GM12878 (cell line): ENCODE measurements at regions not wholly inside any gene's neighbourhood (a gene's known extent, or its start where the extent isn't known, plus 50 kb on each side); places are given as distances from the start of the nearest gene placed in this dataset.

Experiments used
- ATAC-seq: fragments of 200-7000 bp; cut with Tn5 transposase; 3 replicates; pipeline ENCODE4 v1.9.1; 2020; ENCODE audit warnings: mild to moderate bottlenecking, moderate library complexity
- BruUV-seq: library from RNA; stranded (reverse); fragments of 400-500 nt; replicated peaks from 2 replicates; lab custom pipeline; 2021; lab: Mats Ljungman, UMichigan
- CTCF ChIA-PET: fragments of 300-600 bp; sonication (Branson Sonifier 250); formaldehyde crosslinking; extraction: SDS; loops from one replicate; lab custom pipeline; 2021; ENCODE audit warnings: inconsistent platforms; lab: Yijun Ruan, JAX
- POLR2A ChIA-PET: fragments of 350-600 bp; formaldehyde crosslinking; extraction: SDS; loops from one replicate; lab custom pipeline; 2021; ENCODE audit warnings: inconsistent platforms; lab: Charles Lee
- RAD21 ChIA-PET: fragments of 300-600 bp; sonication (Branson Sonifier 250); formaldehyde crosslinking; loops from one replicate; lab custom pipeline; 2023; ENCODE audit warnings: antibody characterized with exemption; ENCODE audit not compliant: unreplicated experiment; lab: Charles Lee
- SMC1A ChIA-PET: fragments of 300-600 bp; sonication (Branson Sonifier 250); formaldehyde crosslinking; loops from one replicate; lab custom pipeline; 2023; ENCODE audit not compliant: unreplicated experiment, uncharacterized antibody; lab: Charles Lee
- DNase-seq: peaks from one replicate; pipeline ENCODE4 v3.0.0-alpha.2; 2011; ENCODE audit warnings: low read depth, low spot score
- FAIRE-seq: peaks from 3 replicates; lab custom pipeline; 2011; peaks lifted over from hg19 to GRCh38; lab: Jason Lieb, UNC
- H2AFZ ChIP-seq: 2 replicates; pipeline ENCODE4 v1.6.0; 2011; ENCODE audit warnings: low read depth, low read length, control low read depth; ENCODE audit not compliant: control insufficient read depth
- H3K27ac ChIP-seq: 2 replicates; pipeline ENCODE4 v1.5.1; 2011; ENCODE audit warnings: control low read depth; ENCODE audit not compliant: control insufficient read depth, insufficient read depth
- H3K27me3 ChIP-seq, 2 experiments: replicated peaks in 1 of 2; 2 replicates each; pipeline versions ENCODE4 v1.6.0 to v1.6.1; 2011; ENCODE audit warnings: low read length in 1 of 2; ENCODE audit not compliant: control insufficient read depth in 2 of 2, insufficient read depth in 2 of 2
- H3K36me3 ChIP-seq, 2 experiments: 2 replicates each; pipeline ENCODE4 v1.5.1; 2011; ENCODE audit warnings: low read length in 1 of 2; ENCODE audit not compliant: control insufficient read depth in 2 of 2, insufficient read depth in 2 of 2
- H3K4me1 ChIP-seq: 2 replicates; pipeline ENCODE4 v1.6.1; 2011; ENCODE audit warnings: mild to moderate bottlenecking, low read length, moderate library complexity, mixed read lengths; ENCODE audit not compliant: control insufficient read depth, insufficient read depth
- H3K4me2 ChIP-seq: 2 replicates; pipeline ENCODE4 v1.6.0; 2011; ENCODE audit warnings: control low read depth; ENCODE audit not compliant: control insufficient read depth, insufficient read depth
- H3K4me3 ChIP-seq: fragments of 200-600 bp; sonication (generic); 2 replicates; pipeline ENCODE4 v1.5.1; 2016
- H3K79me2 ChIP-seq: 2 replicates; pipeline ENCODE4 v1.6.0; 2011; ENCODE audit warnings: low read length; ENCODE audit not compliant: control insufficient read depth, insufficient read depth
- H3K9ac ChIP-seq: 2 replicates; pipeline ENCODE4 v1.8.0; 2011; ENCODE audit warnings: low read length, control low read depth, mixed read lengths; ENCODE audit not compliant: control insufficient read depth, insufficient read depth
- H3K9me3 ChIP-seq: replicated peaks from 3 replicates; pipeline ENCODE4 v1.5.1; 2011; ENCODE audit warnings: mild to moderate bottlenecking, low read length; ENCODE audit not compliant: control insufficient read depth, insufficient read depth
- H4K20me1 ChIP-seq: 2 replicates; pipeline ENCODE4 v1.6.0; 2011; ENCODE audit not compliant: control insufficient read depth, insufficient read depth
- CBFB ChIP-seq: IDR thresholded peaks from 2 replicates; pipeline ENCODE4 v1.6.1; 2016; ENCODE audit warnings: antibody characterized with exemption, low read depth
- NFXL1 ChIP-seq: fragments of 450-650 bp; IDR thresholded peaks from 2 replicates; pipeline ENCODE4 v1.6.1; 2017; ENCODE audit warnings: antibody characterized with exemption, mild to moderate bottlenecking, borderline replicate concordance
- POLR2A ChIP-seq: IDR thresholded peaks from 2 replicates; pipeline ENCODE4 v1.6.1; 2011; ENCODE audit warnings: low read depth, mild to moderate bottlenecking, low read length
- POU2F2 ChIP-seq: IDR thresholded peaks from 3 replicates; pipeline ENCODE4 v1.6.1; 2011; ENCODE audit warnings: low read depth, mild to moderate bottlenecking, low read length, borderline replicate concordance
- RAD21 ChIP-seq: IDR thresholded peaks from 2 replicates; pipeline ENCODE4 v1.6.1; 2011; ENCODE audit warnings: mild to moderate bottlenecking, low read depth, low read length, moderate library complexity; ENCODE audit not compliant: insufficient read depth
- SMC3 ChIP-seq: IDR thresholded peaks from 2 replicates; pipeline ENCODE4 v1.6.1; 2011; ENCODE audit warnings: low read length, improper control_type of control experiment, borderline replicate concordance
- TCF12 ChIP-seq: IDR thresholded peaks from 2 replicates; pipeline ENCODE4 v1.6.1; 2011; ENCODE audit warnings: low read depth, mild to moderate bottlenecking, low read length
- ZNF207 ChIP-seq: fragments of 450-650 bp; IDR thresholded peaks from 2 replicates; pipeline ENCODE4 v1.6.1; 2014; ENCODE audit warnings: antibody characterized with exemption, mild to moderate bottlenecking, borderline replicate concordance
- ZNF24 ChIP-seq: fragments of 450-650 bp; IDR thresholded peaks from 2 replicates; pipeline ENCODE4 v1.6.1; 2017; ENCODE audit warnings: antibody characterized with exemption, mild to moderate bottlenecking
- WGBS: methylation state at CpG from one replicate; pipeline ENCODE4 v1.1.6; 2016; ENCODE audit warnings: low lambda C conversion rate; ENCODE audit not compliant: insufficient replicate concordance, insufficient coverage; ENCODE audit errors: missing lambda C conversion rate; 5-methylcytosine and 5-hydroxymethylcytosine counted together
- in situ Hi-C: fragments of 300-500 bp; cut with MboI; formaldehyde crosslinking; loops from 9 replicates; pipeline ENCODE4 v1.14.3; 2018; ENCODE audit warnings: mixed read lengths
- intact Hi-C: fragments of 100-400 bp; cut with micrococcal nuclease; formaldehyde crosslinking; loops from one replicate; pipeline ENCODE4 v1.14.2; 2022; ENCODE audit not compliant: unreplicated experiment
- TF ChIP-seq, protein P1 (sequence below): fragments of 450-650 bp; IDR thresholded peaks from 2 replicates; pipeline ENCODE4 v1.6.1; 2018; ENCODE audit warnings: borderline replicate concordance, mild to moderate bottlenecking; ENCODE audit not compliant: partially characterized antibody
- TF ChIP-seq, protein P2 (sequence below): IDR thresholded peaks from 2 replicates; pipeline ENCODE4 v1.6.1; 2011; ENCODE audit warnings: low read depth, low read length, improper control_type of control experiment, borderline replicate concordance
- TF ChIP-seq, protein P3 (sequence below): fragments of 450-650 bp; IDR thresholded peaks from 2 replicates; pipeline ENCODE4 v1.6.1; 2017; ENCODE audit warnings: mild to moderate bottlenecking, low read depth, inconsistent platforms; ENCODE audit not compliant: poor library complexity, severe bottlenecking
- TF ChIP-seq, protein P4 (sequence below), 3 experiments: IDR thresholded peaks in 2 of 3; conservative IDR thresholded peaks in 1 of 3; 2 replicates each; pipeline ENCODE4 v1.5.1; 2011; ENCODE audit warnings: low read depth in 3 of 3, low read length in 3 of 3, mild to moderate bottlenecking in 3 of 3, control low read depth in 2 of 3, moderate library complexity in 2 of 3, inconsistent platforms in 1 of 3, mixed read lengths in 1 of 3; ENCODE audit not compliant: control insufficient read depth in 2 of 3, insufficient read depth in 1 of 3; ENCODE audit errors: extremely low read depth in 1 of 3
- TF ChIP-seq, protein P5 (sequence below): fragments of 450-650 bp; IDR thresholded peaks from 2 replicates; pipeline ENCODE4 v1.6.1; 2014; ENCODE audit warnings: mild to moderate bottlenecking

DNA sequence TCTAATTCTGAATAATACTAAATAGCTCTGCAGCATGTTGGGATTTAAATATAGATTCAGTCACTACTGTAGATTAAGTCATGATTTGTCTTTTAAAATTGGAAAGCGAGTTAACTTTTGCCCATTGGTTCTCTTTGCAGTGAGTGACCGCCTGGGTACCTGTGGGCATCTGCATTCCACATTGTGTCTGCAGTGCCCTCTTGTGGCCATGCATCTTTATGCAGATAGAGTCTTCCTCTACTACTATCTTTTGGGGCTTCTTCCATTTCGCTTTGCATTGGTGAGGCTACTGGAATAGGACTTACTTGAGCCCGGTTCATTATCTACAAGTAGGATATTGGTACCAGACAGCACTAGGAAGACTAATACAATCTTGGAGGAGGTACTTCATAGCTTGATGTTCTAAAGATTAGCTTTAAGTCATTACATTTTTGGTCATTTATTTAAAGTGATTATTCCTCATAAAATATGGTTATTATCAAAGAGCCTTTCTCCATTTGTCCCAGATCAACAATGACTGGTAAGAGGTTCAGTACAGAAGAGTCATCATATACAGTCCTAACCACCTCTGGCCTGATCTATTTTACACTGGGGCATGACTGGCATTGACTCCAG, 203.0 kb downstream of the SOCS6 start:
- intact Hi-C loops = loop anchor here (10.0 kb wide), 1 partner anchor 1293 kb away; no protein-coding TSS in a partner anchor
- Histone ChIP-seq H3K36me3 (no peaks in the 10 kb centered on the region), H3K4me2 (no peak overlapping the region), H3K27me3 (no peaks in the 10 kb centered on the region), H2AFZ (no peak overlapping the region), H3K4me1 (no peaks in the 10 kb centered on the region), H3K9ac (no peak overlapping the region), H3K79me2 (no peaks in the 10 kb centered on the region), H3K27ac (no peak overlapping the region), H3K9me3 (no peaks in the 10 kb centered on the region), H3K4me3 (no peak overlapping the region), H4K20me1 (no peaks in the 10 kb centered on the region)
- BruUV-seq = no TSS peak
- FAIRE-seq (peak; percentile 78), ATAC-seq (peak; percentile 96), DNase-seq (no peak)
- WGBS = 9% methylated on average over 4 of the region's 4 CpGs
- in situ Hi-C loops = no loop called here
- CTCF ChIA-PET = interaction anchor here (0.8 to 3.1 kb wide), 21 partner anchors 9 to 294 kb away, joined by 3 to 25 read pairs (median 4); no protein-coding TSS in a partner anchor
- SMC1A ChIA-PET = interaction anchor here (0.8 to 1.7 kb wide), 5 partner anchors 8 to 297 kb away, joined by 3 to 6 read pairs (median 4); no protein-coding TSS in a partner anchor
- TF ChIP-seq ZNF24 (no peak), SMC3 (peak; percentile 31; the same call in 1 of the 2 replicates), RAD21 (peak; percentile 41; the same call in 1 of the 2 replicates), NFXL1 (no peak), POU2F2 (peak; percentile 82; the same call in 1 of the 3 replicates), TCF12 (no peak), ZNF207 (no peak), POLR2A (no peak), CBFB (no peak)
- TF ChIP-seq, protein P1, sequence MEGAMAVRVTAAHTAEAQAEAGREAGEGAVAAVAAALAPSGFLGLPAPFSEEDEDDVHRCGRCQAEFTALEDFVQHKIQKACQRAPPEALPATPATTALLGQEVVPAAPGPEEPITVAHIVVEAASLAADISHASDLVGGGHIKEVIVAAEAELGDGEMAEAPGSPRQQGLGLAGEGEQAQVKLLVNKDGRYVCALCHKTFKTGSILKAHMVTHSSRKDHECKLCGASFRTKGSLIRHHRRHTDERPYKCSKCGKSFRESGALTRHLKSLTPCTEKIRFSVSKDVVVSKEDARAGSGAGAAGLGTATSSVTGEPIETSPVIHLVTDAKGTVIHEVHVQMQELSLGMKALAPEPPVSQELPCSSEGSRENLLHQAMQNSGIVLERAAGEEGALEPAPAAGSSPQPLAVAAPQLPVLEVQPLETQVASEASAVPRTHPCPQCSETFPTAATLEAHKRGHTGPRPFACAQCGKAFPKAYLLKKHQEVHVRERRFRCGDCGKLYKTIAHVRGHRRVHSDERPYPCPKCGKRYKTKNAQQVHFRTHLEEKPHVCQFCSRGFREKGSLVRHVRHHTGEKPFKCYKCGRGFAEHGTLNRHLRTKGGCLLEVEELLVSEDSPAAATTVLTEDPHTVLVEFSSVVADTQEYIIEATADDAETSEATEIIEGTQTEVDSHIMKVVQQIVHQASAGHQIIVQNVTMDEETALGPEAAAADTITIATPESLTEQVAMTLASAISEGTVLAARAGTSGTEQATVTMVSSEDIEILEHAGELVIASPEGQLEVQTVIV = no peak
- TF ChIP-seq, protein P2, sequence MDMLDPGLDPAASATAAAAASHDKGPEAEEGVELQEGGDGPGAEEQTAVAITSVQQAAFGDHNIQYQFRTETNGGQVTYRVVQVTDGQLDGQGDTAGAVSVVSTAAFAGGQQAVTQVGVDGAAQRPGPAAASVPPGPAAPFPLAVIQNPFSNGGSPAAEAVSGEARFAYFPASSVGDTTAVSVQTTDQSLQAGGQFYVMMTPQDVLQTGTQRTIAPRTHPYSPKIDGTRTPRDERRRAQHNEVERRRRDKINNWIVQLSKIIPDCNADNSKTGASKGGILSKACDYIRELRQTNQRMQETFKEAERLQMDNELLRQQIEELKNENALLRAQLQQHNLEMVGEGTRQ = no peak
- TF ChIP-seq, protein P3, sequence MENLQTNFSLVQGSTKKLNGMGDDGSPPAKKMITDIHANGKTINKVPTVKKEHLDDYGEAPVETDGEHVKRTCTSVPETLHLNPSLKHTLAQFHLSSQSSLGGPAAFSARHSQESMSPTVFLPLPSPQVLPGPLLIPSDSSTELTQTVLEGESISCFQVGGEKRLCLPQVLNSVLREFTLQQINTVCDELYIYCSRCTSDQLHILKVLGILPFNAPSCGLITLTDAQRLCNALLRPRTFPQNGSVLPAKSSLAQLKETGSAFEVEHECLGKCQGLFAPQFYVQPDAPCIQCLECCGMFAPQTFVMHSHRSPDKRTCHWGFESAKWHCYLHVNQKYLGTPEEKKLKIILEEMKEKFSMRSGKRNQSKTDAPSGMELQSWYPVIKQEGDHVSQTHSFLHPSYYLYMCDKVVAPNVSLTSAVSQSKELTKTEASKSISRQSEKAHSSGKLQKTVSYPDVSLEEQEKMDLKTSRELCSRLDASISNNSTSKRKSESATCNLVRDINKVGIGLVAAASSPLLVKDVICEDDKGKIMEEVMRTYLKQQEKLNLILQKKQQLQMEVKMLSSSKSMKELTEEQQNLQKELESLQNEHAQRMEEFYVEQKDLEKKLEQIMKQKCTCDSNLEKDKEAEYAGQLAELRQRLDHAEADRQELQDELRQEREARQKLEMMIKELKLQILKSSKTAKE = no peak
- TF ChIP-seq, protein P4, sequence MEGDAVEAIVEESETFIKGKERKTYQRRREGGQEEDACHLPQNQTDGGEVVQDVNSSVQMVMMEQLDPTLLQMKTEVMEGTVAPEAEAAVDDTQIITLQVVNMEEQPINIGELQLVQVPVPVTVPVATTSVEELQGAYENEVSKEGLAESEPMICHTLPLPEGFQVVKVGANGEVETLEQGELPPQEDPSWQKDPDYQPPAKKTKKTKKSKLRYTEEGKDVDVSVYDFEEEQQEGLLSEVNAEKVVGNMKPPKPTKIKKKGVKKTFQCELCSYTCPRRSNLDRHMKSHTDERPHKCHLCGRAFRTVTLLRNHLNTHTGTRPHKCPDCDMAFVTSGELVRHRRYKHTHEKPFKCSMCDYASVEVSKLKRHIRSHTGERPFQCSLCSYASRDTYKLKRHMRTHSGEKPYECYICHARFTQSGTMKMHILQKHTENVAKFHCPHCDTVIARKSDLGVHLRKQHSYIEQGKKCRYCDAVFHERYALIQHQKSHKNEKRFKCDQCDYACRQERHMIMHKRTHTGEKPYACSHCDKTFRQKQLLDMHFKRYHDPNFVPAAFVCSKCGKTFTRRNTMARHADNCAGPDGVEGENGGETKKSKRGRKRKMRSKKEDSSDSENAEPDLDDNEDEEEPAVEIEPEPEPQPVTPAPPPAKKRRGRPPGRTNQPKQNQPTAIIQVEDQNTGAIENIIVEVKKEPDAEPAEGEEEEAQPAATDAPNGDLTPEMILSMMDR (IDR thresholded peaks at IDR 0.05 in 2 of 3, conservative IDR thresholded peaks at IDR 0.05 in 1 of 3; ENCODE audit: control insufficient read depth in 2 of 3, extremely low read depth in 1 of 3, insufficient read depth in 1 of 3, low read depth in 3 of 3, low read length in 3 of 3) = peak; percentile 68 to 83 (median 80)
- TF ChIP-seq, protein P5, sequence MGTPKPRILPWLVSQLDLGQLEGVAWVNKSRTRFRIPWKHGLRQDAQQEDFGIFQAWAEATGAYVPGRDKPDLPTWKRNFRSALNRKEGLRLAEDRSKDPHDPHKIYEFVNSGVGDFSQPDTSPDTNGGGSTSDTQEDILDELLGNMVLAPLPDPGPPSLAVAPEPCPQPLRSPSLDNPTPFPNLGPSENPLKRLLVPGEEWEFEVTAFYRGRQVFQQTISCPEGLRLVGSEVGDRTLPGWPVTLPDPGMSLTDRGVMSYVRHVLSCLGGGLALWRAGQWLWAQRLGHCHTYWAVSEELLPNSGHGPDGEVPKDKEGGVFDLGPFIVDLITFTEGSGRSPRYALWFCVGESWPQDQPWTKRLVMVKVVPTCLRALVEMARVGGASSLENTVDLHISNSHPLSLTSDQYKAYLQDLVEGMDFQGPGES = no peak
- RAD21 ChIA-PET = interaction anchor here (0.6 kb wide), 2 partner anchors 286 to 318 kb away, joined by 3 read pairs; partner anchors contain the start of gene RTTN
- POLR2A ChIA-PET = no interaction called here
